WTC11 (cell line): ENCODE measurements at regions not wholly inside any gene's neighbourhood (a gene's known extent, or its start where the extent isn't known, plus 50 kb on each side); places are given as distances from the start of the nearest gene placed in this dataset.
A peak's percentile ranks its signal among the peaks of the same experiment; 100 is the strongest.

Experiments used
- ATAC-seq: fragments of 200-7000 bp; cut with Tn5 transposase; 2 replicates; pipeline ENCODE4 v1.10.0; 2021; ENCODE audit warnings: mild to moderate bottlenecking, moderate library complexity
- CTCF ChIA-PET: fragments of 300-600 bp; sonication (Branson Sonifier 250); formaldehyde crosslinking; loops from one replicate; lab custom pipeline; 2021; ENCODE audit warnings: antibody characterized with exemption; lab: Charles Lee
- POLR2A ChIA-PET: fragments of 350-600 bp; sonication (Branson Sonifier 250); formaldehyde crosslinking; loops from one replicate; lab custom pipeline; 2021; ENCODE audit warnings: antibody characterized with exemption; lab: Charles Lee
- DNase-seq: peaks from one replicate; pipeline ENCODE4 v3.0.0; 2021; ENCODE audit warnings: low spot score
- H3K27ac Mint-ChIP-seq: 2 replicates; pipeline ENCODE4 v1.8.0; 2021; ENCODE audit warnings: mixed read lengths
- H3K27me3 Mint-ChIP-seq: 2 replicates; pipeline ENCODE4 v1.8.0; 2021; ENCODE audit warnings: low read depth, mild to moderate bottlenecking, moderate library complexity, mixed read lengths
- H3K36me3 Mint-ChIP-seq: 2 replicates; pipeline ENCODE4 v1.8.0; 2021; ENCODE audit warnings: mixed read lengths
- H3K4me1 Mint-ChIP-seq: 2 replicates; pipeline ENCODE4 v1.8.0; 2022; ENCODE audit warnings: mixed read lengths
- H3K4me3 Mint-ChIP-seq: 2 replicates; pipeline ENCODE4 v1.8.0; 2021; ENCODE audit warnings: mild to moderate bottlenecking, moderate library complexity, mixed read lengths
- H3K9me3 Mint-ChIP-seq: 2 replicates; pipeline ENCODE4 v1.8.0; 2021; ENCODE audit warnings: mixed read lengths
- ELF4 ChIP-seq: sonication (generic); formaldehyde crosslinking; IDR thresholded peaks from 2 replicates; pipeline ENCODE4 v1.8.1; 2022; ENCODE audit warnings: low read depth, mild to moderate bottlenecking, moderate library complexity, missing genetic modification reagents
- FOXJ3 ChIP-seq: sonication (generic); formaldehyde crosslinking; IDR thresholded peaks from 2 replicates; pipeline ENCODE4 v1.9.0; 2021; ENCODE audit warnings: missing genetic modification reagents, mild to moderate bottlenecking, borderline replicate concordance
- FOXK1 ChIP-seq: sonication (generic); formaldehyde crosslinking; IDR thresholded peaks from 2 replicates; pipeline ENCODE4 v1.8.0; 2022; ENCODE audit warnings: mild to moderate bottlenecking, moderate library complexity, missing genetic modification reagents
- HMGA2 ChIP-seq: fragments of 250-450 bp; sonication (Bioruptor Pico); IDR thresholded peaks from 2 replicates; pipeline ENCODE4 v1.4.0; 2021; ENCODE audit warnings: mild to moderate bottlenecking, moderate library complexity
- SMAD3 ChIP-seq: sonication (generic); formaldehyde crosslinking; IDR thresholded peaks from 2 replicates; pipeline ENCODE4 v1.8.0; 2022; ENCODE audit warnings: missing genetic modification reagents, mild to moderate bottlenecking, borderline replicate concordance
- TP53 ChIP-seq: sonication (generic); formaldehyde crosslinking; IDR thresholded peaks from 2 replicates; pipeline ENCODE4 v1.8.1; 2023; ENCODE audit warnings: mild to moderate bottlenecking, missing genetic modification reagents
- ZNF423 ChIP-seq: fragments of 250-450 bp; sonication (Bioruptor Pico); IDR thresholded peaks from 2 replicates; pipeline ENCODE4 v2.1.2; 2022; ENCODE audit warnings: mild to moderate bottlenecking, moderate library complexity
- TF ChIP-seq, protein P1 (sequence below): sonication (generic); formaldehyde crosslinking; IDR thresholded peaks from 2 replicates; pipeline ENCODE4 v1.8.1; 2023; ENCODE audit warnings: mild to moderate bottlenecking, missing genetic modification reagents, borderline replicate concordance
- TF ChIP-seq, protein P2 (sequence below): fragments of 250-450 bp; sonication (Bioruptor Pico); conservative IDR thresholded peaks from 2 replicates; pipeline ENCODE4 v1.9.0; 2021; ENCODE audit warnings: mild to moderate bottlenecking
- TF ChIP-seq, protein P3 (sequence below): sonication (generic); formaldehyde crosslinking; conservative IDR thresholded peaks from 2 replicates; pipeline ENCODE4 v1.8.1; 2023; ENCODE audit warnings: mild to moderate bottlenecking, low read depth, missing genetic modification reagents, moderate library complexity
- TF ChIP-seq, protein P4 (sequence below): sonication (generic); formaldehyde crosslinking; IDR thresholded peaks from 2 replicates; pipeline ENCODE4 v1.8.1; 2022; ENCODE audit warnings: low read depth, missing genetic modification reagents, borderline replicate concordance
- TF ChIP-seq, protein P5 (sequence below): sonication (generic); formaldehyde crosslinking; IDR thresholded peaks from 2 replicates; pipeline ENCODE4 v1.8.0; 2022; ENCODE audit warnings: mild to moderate bottlenecking, missing genetic modification reagents
- TF ChIP-seq, protein P6 (sequence below): sonication (generic); formaldehyde crosslinking; IDR thresholded peaks from 2 replicates; pipeline ENCODE4 v1.8.1; 2023; ENCODE audit warnings: mild to moderate bottlenecking, missing genetic modification reagents
- TF ChIP-seq, protein P7 (sequence below): fragments of 250-450 bp; sonication (Bioruptor Pico); IDR thresholded peaks from 2 replicates; pipeline ENCODE4 v1.9.0; 2021; ENCODE audit warnings: moderate library complexity, mild to moderate bottlenecking, inconsistent platforms, borderline replicate concordance
- TF ChIP-seq, protein P8 (sequence below): sonication (generic); formaldehyde crosslinking; IDR thresholded peaks from 2 replicates; pipeline ENCODE4 v1.8.1; 2023; ENCODE audit warnings: mild to moderate bottlenecking, moderate library complexity, missing genetic modification reagents

DNA sequence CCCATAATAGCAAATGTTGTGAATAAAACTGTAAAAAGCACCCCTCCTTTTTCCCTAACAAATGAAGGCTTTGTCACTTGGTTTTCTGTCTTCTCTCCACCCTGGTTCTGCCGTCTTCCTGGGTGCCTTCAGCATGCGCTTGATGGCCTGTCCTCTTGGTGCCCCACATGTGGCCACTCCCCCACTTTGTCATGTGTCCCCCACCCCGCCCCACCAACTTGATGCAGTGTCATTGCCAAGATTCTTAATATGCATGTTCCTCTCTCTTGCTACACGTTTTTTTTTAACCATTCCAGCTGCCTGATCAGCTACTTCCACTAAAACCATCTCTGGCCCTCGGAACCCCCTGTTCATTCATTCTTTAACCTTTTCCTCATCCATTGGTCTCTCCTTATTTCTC lies 340.3 kb downstream of the QKI start (continued):
- TF ChIP-seq SMAD3 = no peak

DNA sequence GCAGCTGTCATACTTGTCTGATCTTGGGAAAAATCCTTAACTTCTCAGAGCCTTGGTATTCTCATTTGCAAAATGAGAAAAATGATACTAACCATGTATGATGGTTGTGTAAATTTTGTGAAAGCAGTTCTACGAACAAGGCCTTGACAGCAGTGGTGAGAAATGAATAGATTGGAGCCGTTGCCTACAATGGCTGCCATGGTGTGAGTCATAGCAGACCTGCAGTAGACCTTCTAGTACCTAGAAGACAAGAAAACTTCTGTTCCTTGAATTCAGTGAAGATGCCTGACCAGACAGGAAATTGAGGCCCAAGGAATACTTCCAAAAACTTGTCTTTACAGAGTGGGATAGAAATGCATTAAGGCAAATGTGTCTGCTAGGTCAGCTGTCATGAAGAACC lies 338.9 kb downstream of the QKI start:
- POLR2A ChIA-PET = no interaction called here
- no peak for DNase-seq
- H3K27me3 Mint-ChIP-seq = peaks cover 10% of the 10 kb centered on the region
- no peak overlapping the region for H3K4me3 Mint-ChIP-seq
- H3K9me3 Mint-ChIP-seq = peaks cover 30% of the 10 kb centered on the region
- ATAC-seq = no peak
- CTCF ChIA-PET = no interaction called here
- H3K27ac Mint-ChIP-seq = no peak overlapping the region
- peaks cover 9% of the 10 kb centered on the region for H3K36me3 Mint-ChIP-seq
- no peak for TF ChIP-seq FOXK1 (CRISPR knock-in tag)
- TF ChIP-seq, protein P1, sequence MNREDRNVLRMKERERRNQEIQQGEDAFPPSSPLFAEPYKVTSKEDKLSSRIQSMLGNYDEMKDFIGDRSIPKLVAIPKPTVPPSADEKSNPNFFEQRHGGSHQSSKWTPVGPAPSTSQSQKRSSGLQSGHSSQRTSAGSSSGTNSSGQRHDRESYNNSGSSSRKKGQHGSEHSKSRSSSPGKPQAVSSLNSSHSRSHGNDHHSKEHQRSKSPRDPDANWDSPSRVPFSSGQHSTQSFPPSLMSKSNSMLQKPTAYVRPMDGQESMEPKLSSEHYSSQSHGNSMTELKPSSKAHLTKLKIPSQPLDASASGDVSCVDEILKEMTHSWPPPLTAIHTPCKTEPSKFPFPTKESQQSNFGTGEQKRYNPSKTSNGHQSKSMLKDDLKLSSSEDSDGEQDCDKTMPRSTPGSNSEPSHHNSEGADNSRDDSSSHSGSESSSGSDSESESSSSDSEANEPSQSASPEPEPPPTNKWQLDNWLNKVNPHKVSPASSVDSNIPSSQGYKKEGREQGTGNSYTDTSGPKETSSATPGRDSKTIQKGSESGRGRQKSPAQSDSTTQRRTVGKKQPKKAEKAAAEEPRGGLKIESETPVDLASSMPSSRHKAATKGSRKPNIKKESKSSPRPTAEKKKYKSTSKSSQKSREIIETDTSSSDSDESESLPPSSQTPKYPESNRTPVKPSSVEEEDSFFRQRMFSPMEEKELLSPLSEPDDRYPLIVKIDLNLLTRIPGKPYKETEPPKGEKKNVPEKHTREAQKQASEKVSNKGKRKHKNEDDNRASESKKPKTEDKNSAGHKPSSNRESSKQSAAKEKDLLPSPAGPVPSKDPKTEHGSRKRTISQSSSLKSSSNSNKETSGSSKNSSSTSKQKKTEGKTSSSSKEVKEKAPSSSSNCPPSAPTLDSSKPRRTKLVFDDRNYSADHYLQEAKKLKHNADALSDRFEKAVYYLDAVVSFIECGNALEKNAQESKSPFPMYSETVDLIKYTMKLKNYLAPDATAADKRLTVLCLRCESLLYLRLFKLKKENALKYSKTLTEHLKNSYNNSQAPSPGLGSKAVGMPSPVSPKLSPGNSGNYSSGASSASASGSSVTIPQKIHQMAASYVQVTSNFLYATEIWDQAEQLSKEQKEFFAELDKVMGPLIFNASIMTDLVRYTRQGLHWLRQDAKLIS = no peak
- TF ChIP-seq, all 79 proteins: peak for 0
- peaks cover 32% of the 10 kb centered on the region for H3K4me1 Mint-ChIP-seq

DNA sequence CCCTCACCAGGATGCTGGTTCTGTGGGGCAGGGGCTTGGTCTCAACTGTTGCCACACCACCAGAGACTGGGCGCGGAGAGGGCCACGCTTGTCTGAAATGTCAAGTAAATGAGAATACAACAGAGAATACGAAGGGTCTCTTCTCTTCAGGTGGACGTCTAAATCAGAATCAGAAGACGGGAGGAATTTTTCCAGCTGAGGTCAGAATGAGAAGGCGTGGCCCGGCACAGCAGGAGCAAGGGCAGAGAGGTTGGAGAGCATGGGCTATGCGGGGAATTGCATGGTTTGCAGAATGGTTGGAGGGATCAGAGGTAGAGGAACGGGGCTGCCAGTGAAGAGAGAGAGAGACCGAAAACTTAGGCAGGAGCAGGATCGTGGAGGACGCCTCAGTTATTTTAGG lies 337.9 kb downstream of the QKI start:
- H3K36me3 Mint-ChIP-seq = peaks cover 9% of the 10 kb centered on the region
- H3K27ac Mint-ChIP-seq = no peak overlapping the region
- H3K27me3 Mint-ChIP-seq = peaks cover 10% of the 10 kb centered on the region
- H3K9me3 Mint-ChIP-seq = peaks cover 28% of the 10 kb centered on the region
- DNase-seq (no peak), ATAC-seq (peak; percentile 51)
- H3K4me3 Mint-ChIP-seq = no peak overlapping the region
- ChIA-PET POLR2A (no interaction called here), CTCF (interaction anchor here (1.1 kb wide), 1 partner anchor 204 kb away, joined by 3 read pairs; no protein-coding TSS in a partner anchor)
- TF ChIP-seq, protein P2, sequence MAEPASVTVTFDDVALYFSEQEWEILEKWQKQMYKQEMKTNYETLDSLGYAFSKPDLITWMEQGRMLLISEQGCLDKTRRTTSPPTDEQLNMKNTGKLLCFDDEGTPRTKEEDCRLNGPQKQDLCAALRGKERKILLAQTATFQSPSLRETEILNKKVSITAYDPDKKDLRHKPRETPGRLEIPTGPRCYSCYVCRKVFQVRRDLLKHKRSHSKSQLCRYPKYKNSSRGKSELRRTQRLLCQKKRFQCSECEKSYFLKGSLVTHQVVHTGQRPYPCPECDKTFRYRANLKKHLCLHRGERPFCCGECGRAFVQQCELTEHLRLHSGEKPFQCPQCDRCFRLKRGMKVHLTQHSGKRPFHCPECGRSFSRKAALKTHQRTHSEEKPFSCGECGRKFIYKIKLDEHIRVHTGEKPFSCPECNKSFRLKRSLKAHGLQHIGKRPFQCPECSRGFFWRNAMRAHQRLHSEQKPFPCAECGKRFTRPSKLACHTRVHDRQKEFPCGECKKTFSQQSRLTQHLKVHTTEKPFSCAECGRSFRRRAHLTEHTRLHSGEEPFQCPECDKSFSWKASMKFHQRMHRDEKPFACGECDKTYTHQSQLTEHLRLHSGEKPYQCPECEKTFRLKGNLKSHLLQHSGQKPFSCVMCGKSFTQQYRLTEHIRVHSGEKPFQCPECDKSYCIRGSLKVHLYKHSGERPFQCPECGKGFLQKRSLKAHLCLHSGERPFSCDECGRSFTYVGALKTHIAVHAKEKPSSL (CRISPR knock-in tag) = no peak
- TF ChIP-seq, protein P3, sequence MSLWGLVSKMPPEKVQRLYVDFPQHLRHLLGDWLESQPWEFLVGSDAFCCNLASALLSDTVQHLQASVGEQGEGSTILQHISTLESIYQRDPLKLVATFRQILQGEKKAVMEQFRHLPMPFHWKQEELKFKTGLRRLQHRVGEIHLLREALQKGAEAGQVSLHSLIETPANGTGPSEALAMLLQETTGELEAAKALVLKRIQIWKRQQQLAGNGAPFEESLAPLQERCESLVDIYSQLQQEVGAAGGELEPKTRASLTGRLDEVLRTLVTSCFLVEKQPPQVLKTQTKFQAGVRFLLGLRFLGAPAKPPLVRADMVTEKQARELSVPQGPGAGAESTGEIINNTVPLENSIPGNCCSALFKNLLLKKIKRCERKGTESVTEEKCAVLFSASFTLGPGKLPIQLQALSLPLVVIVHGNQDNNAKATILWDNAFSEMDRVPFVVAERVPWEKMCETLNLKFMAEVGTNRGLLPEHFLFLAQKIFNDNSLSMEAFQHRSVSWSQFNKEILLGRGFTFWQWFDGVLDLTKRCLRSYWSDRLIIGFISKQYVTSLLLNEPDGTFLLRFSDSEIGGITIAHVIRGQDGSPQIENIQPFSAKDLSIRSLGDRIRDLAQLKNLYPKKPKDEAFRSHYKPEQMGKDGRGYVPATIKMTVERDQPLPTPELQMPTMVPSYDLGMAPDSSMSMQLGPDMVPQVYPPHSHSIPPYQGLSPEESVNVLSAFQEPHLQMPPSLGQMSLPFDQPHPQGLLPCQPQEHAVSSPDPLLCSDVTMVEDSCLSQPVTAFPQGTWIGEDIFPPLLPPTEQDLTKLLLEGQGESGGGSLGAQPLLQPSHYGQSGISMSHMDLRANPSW = no peak
- TF ChIP-seq, protein P4, sequence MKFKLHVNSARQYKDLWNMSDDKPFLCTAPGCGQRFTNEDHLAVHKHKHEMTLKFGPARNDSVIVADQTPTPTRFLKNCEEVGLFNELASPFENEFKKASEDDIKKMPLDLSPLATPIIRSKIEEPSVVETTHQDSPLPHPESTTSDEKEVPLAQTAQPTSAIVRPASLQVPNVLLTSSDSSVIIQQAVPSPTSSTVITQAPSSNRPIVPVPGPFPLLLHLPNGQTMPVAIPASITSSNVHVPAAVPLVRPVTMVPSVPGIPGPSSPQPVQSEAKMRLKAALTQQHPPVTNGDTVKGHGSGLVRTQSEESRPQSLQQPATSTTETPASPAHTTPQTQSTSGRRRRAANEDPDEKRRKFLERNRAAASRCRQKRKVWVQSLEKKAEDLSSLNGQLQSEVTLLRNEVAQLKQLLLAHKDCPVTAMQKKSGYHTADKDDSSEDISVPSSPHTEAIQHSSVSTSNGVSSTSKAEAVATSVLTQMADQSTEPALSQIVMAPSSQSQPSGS (CRISPR knock-in tag) = no peak
- TF ChIP-seq, protein P5, sequence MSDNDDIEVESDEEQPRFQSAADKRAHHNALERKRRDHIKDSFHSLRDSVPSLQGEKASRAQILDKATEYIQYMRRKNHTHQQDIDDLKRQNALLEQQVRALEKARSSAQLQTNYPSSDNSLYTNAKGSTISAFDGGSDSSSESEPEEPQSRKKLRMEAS (CRISPR knock-in tag) = no peak
- TF ChIP-seq ELF4 (CRISPR knock-in tag) (no peak), ZNF423 (no peak), FOXJ3 (CRISPR knock-in tag) (no peak), HMGA2 (no peak), TP53 (CRISPR knock-in tag) (no peak)
- TF ChIP-seq, protein P6, sequence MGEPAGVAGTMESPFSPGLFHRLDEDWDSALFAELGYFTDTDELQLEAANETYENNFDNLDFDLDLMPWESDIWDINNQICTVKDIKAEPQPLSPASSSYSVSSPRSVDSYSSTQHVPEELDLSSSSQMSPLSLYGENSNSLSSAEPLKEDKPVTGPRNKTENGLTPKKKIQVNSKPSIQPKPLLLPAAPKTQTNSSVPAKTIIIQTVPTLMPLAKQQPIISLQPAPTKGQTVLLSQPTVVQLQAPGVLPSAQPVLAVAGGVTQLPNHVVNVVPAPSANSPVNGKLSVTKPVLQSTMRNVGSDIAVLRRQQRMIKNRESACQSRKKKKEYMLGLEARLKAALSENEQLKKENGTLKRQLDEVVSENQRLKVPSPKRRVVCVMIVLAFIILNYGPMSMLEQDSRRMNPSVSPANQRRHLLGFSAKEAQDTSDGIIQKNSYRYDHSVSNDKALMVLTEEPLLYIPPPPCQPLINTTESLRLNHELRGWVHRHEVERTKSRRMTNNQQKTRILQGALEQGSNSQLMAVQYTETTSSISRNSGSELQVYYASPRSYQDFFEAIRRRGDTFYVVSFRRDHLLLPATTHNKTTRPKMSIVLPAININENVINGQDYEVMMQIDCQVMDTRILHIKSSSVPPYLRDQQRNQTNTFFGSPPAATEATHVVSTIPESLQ (CRISPR knock-in tag) = no peak
- TF ChIP-seq, protein P7, sequence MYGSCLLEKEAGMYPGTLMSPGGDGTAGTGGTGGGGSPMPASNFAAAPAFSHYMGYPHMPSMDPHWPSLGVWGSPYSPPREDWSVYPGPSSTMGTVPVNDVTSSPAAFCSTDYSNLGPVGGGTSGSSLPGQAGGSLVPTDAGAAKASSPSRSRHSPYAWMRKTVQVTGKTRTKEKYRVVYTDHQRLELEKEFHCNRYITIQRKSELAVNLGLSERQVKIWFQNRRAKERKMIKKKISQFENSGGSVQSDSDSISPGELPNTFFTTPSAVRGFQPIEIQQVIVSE = no peak
- TF ChIP-seq, protein P8, sequence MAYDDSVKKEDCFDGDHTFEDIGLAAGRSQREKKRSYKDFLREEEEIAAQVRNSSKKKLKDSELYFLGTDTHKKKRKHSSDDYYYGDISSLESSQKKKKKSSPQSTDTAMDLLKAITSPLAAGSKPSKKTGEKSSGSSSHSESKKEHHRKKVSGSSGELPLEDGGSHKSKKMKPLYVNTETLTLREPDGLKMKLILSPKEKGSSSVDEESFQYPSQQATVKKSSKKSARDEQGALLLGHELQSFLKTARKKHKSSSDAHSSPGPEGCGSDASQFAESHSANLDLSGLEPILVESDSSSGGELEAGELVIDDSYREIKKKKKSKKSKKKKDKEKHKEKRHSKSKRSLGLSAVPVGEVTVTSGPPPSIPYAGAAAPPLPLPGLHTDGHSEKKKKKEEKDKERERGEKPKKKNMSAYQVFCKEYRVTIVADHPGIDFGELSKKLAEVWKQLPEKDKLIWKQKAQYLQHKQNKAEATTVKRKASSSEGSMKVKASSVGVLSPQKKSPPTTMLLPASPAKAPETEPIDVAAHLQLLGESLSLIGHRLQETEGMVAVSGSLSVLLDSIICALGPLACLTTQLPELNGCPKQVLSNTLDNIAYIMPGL = no peak
- peaks cover 22% of the 10 kb centered on the region for H3K4me1 Mint-ChIP-seq
